ENCODE measurements at regions not wholly inside any gene's neighbourhood (a gene's known extent, or its start where the extent isn't known, plus 50 kb on each side); places are given as distances from the start of the nearest gene placed in this dataset.

GRCh38 chr13:90184355-90184754, 1163.1 kb upstream of the MIR17HG start (continued):
- TF ChIP-seq ATF3 (IDR thresholded peaks at IDR 0.05) = no peak
- TF ChIP-seq NR2F2 (IDR thresholded peaks at IDR 0.05) = no peak

GRCh38 chr13:90185734-90186133, 1161.8 kb upstream of the MIR17HG start:
- no peak for TF ChIP-seq SP1 (IDR thresholded peaks at IDR 0.05)
- TF ChIP-seq FOXA1 (IDR thresholded peaks at IDR 0.05) = no peak
- no peak for TF ChIP-seq GABPA (IDR thresholded peaks at IDR 0.05 in 1 of 2, conservative IDR thresholded peaks at IDR 0.05 in 1 of 2)
- TF ChIP-seq YY1 (IDR thresholded peaks at IDR 0.05) = no peak
- no peak for TF ChIP-seq TAF1 (conservative IDR thresholded peaks at IDR 0.05)
- TF ChIP-seq NR2F2 (IDR thresholded peaks at IDR 0.05) = no peak
- TF ChIP-seq FOXA2 (IDR thresholded peaks at IDR 0.05) = no peak
- no peak for TF ChIP-seq CTCF (IDR thresholded peaks at IDR 0.05; ENCODE audit: low read depth, low read length, missing input control)
- Histone ChIP-seq H3K9ac (ENCODE audit: low read depth in 1 of 2, low read length in 2 of 2) (no peak overlapping the region), H3K9me3 (ENCODE audit: control insufficient read depth in 4 of 4, low read length in 3 of 4) (no peaks in the 10 kb centered on the region), H3K4me1 (ENCODE audit: control insufficient read depth in 4 of 4, insufficient read depth in 4 of 4, low read length in 3 of 4) (no peaks in the 10 kb centered on the region), H3K36me3 (ENCODE audit: control insufficient read depth in 4 of 4, insufficient read depth in 3 of 4, low read depth in 1 of 4, low read length in 3 of 4) (no peaks in the 10 kb centered on the region), H3K27ac (ENCODE audit: low read depth in 1 of 2, low read length in 2 of 2) (no peak overlapping the region), H3K27me3 (ENCODE audit: control insufficient read depth in 4 of 4, insufficient read depth in 4 of 4, low read length in 3 of 4) (no peaks in the 10 kb centered on the region), H3K4me3 (ENCODE audit: low read depth in 1 of 3, low read length in 3 of 3) (no peak overlapping the region)
- DNase-seq (ENCODE audit: low spot score) = no peak

GRCh38 chr13:90187478-90188350, 1159.8 kb upstream of the MIR17HG start:
- TF ChIP-seq FOXA2 (IDR thresholded peaks at IDR 0.05) (no peak), ATF3 (IDR thresholded peaks at IDR 0.05) (no peak), RXRA (IDR thresholded peaks at IDR 0.05) (no peak), NR2F2 (IDR thresholded peaks at IDR 0.05) (no peak), REST (IDR thresholded peaks at IDR 0.05) (no peak)
- H3K27me3 ChIP-seq (ENCODE audit: control insufficient read depth in 4 of 4, insufficient read depth in 4 of 4, low read length in 3 of 4) = no peaks in the 10 kb centered on the region
- no peaks in the 10 kb centered on the region for H3K4me1 ChIP-seq (ENCODE audit: control insufficient read depth in 4 of 4, insufficient read depth in 4 of 4, low read length in 3 of 4)
- H3K27ac ChIP-seq (ENCODE audit: low read depth in 1 of 2, low read length in 2 of 2) = no peak overlapping the region
- 61% methylated on average over 5 of the region's 5 CpGs for WGBS
- no peak for DNase-seq (ENCODE audit: low spot score)
- H3K36me3 ChIP-seq (ENCODE audit: control insufficient read depth in 4 of 4, insufficient read depth in 3 of 4, low read depth in 1 of 4, low read length in 3 of 4) = no peaks in the 10 kb centered on the region
- H3K9ac ChIP-seq (ENCODE audit: low read depth in 1 of 2, low read length in 2 of 2) = no peak overlapping the region
- no peak overlapping the region for H3K4me3 ChIP-seq (ENCODE audit: low read depth in 1 of 3, low read length in 3 of 3)
- no peaks in the 10 kb centered on the region for H3K9me3 ChIP-seq (ENCODE audit: control insufficient read depth in 4 of 4, low read length in 3 of 4)

Data from liver (tissue), 8 donors.